Small intestine (tissue), 7 donors: ENCODE measurements at regions not wholly inside any gene's neighbourhood (a gene's known extent, or its start where the extent isn't known, plus 50 kb on each side); places are given as distances from the start of the nearest gene placed in this dataset.

Experiments used
- DNase-seq, 2 donors: peaks; one replicate each; pipeline versions ENCODE4 v3.0.0 to v3.0.0-alpha.2; 2013
- FAIRE-seq: peaks from 2 replicates; lab custom pipeline; 2012; peaks lifted over from hg19 to GRCh38; lab: Jason Lieb, UNC
- H3K27ac ChIP-seq, 3 donors: one replicate each; pipeline ENCODE4 v1.5.1; 2013; ENCODE audit warnings: low read length in 2 of 3, mild to moderate bottlenecking in 2 of 3, control low read depth in 1 of 3, inconsistent platforms in 1 of 3, low read depth in 1 of 3, moderate library complexity in 1 of 3
- H3K27me3 ChIP-seq, 3 donors: one replicate each; pipeline ENCODE4 v1.6.1; 2013; ENCODE audit warnings: low read length in 3 of 3, inconsistent platforms in 1 of 3; ENCODE audit not compliant: control insufficient read depth in 3 of 3, insufficient read depth in 3 of 3
- H3K36me3 ChIP-seq, 3 donors: one replicate each; pipeline ENCODE4 v1.6.1; 2013; ENCODE audit warnings: low read length in 3 of 3, inconsistent platforms in 1 of 3, low read depth in 1 of 3, mild to moderate bottlenecking in 1 of 3, moderate library complexity in 1 of 3; ENCODE audit not compliant: control insufficient read depth in 3 of 3, insufficient read depth in 2 of 3
- H3K4me1 ChIP-seq, 3 donors: one replicate each; pipeline ENCODE4 v1.6.1; 2013; ENCODE audit warnings: low read length in 2 of 3, inconsistent platforms in 1 of 3, low read depth in 1 of 3, mild to moderate bottlenecking in 1 of 3, moderate library complexity in 1 of 3; ENCODE audit not compliant: control insufficient read depth in 3 of 3, insufficient read depth in 2 of 3
- H3K4me3 ChIP-seq, 3 donors: one replicate each; pipeline ENCODE4 v1.5.1; 2013; ENCODE audit warnings: low read length in 3 of 3, control low read depth in 1 of 3, inconsistent platforms in 1 of 3, low read depth in 1 of 3, mild to moderate bottlenecking in 1 of 3, moderate library complexity in 1 of 3
- H3K9me3 ChIP-seq, 2 donors: one replicate each; pipeline ENCODE4 v1.6.1; 2013; ENCODE audit warnings: low read depth in 1 of 2, low read length in 1 of 2; ENCODE audit not compliant: control insufficient read depth in 2 of 2, insufficient read depth in 1 of 2
- WGBS, 3 donors: extraction: QIAGEN DNeasy Blood & Tissue Kit; methylation state at CpG; one replicate each; pipeline ENCODE4 v1.1.7; 2013; 5-methylcytosine and 5-hydroxymethylcytosine counted together
- donor health status: healthy with polysubstance abuse.
- donor health status: control.
- donor health status: control.
- donor health status: Bipolar disorder and iron deficiency.
- donor health status: healthy.

DNA sequence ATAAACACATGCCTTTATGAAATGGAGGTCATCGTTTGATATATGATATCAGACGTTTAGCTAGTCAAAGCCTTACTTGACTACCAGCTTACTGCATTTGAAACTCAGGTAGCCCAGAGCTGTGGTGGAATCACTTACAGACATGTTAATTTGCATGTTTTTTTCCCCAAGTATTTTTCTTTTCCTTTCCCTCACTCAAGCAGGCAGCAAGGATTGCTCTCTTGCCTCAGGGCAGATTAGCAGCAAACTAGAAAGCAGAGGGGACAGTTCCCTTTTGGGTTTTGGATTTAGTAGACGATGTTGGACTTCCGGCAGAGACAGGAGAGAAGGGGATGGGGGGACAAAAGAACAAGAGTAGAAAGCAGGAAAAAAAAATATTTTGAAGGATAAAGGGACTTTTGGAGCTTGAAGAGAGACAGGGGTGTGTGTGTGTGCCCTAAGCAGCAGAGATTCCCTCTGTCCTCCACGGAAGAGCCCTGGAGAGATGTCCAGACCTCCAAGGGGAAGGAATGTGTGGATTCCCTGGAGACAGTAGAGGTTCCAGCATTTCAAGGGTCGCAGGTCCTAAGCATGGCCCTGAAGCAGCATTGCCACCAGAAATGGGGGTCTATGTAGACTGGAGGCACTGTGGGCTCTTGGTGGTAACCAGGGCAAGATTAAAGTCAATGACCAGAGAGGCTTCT, 86.8 kb upstream of the CADPS start:
- H3K9me3 ChIP-seq, result peaks cover 0 to 2% of the 10 kb centered on the region in 2 donors
- no peak for DNase-seq
- H3K4me3 ChIP-seq, result no peak overlapping the region
- 70 to 79% (median 78%) methylated on average over 6 of the region's 6 CpGs for WGBS, 3 donors
- no peaks in the 10 kb centered on the region for H3K4me1 ChIP-seq
- H3K27ac ChIP-seq, result no peak overlapping the region
- H3K27me3 ChIP-seq, result no peaks in the 10 kb centered on the region
- no peak for FAIRE-seq
- H3K36me3 ChIP-seq, result no peaks in the 10 kb centered on the region

DNA sequence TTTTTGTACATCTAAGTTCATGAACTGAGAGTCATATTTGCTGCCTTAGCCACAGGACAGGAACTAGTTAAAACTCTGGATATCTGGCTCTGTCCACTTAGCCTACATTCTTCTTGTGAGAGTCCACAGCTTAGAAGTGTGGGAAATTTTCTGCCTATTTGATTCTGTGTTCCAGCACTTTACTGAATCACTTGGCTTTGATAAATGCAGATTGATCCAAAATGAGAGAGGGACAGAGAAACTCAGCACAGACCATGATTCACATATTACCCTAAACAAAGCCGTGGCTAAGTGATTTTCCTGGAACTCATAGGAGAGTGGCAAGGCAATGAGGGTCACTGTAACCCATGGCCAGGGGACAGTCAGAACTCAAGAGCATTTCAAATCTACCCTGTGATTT, 87.5 kb upstream of the CADPS start:
- DNase-seq (no peak), FAIRE-seq (no peak)
- no peaks in the 10 kb centered on the region for H3K36me3 ChIP-seq
- WGBS, 3 donors, result 42 to 83% (median 65%) methylated on average over 1 of the region's 1 CpG
- no peaks in the 10 kb centered on the region for H3K4me1 ChIP-seq
- H3K9me3 ChIP-seq, result no peaks in the 10 kb centered on the region
- no peak overlapping the region for H3K4me3 ChIP-seq
- H3K27me3 ChIP-seq, result no peaks in the 10 kb centered on the region
- H3K27ac ChIP-seq, result no peak overlapping the region

DNA sequence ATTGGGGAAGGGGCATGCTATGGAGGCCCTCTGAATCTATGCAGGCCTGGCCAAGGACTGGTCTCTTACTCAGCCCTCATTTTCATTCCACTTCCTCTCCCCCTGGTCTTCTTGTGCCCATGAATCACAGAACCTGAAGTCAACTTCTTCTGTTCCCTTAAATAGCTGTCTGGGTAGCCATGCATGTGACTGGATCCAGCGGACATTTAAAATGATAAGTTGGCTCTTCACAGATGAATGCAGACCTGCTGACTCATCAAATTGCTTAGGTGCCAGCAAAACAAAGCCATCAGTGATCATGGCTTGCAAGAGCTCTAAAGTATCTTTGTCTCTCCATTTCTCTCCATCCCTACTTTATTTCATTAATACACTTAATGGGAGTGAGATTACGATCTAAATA, 90.1 kb upstream of the CADPS start:
- Histone ChIP-seq H3K27ac (no peak overlapping the region), H3K9me3 (no peaks in the 10 kb centered on the region), H3K4me3 (no peak overlapping the region), H3K27me3 (no peaks in the 10 kb centered on the region), H3K4me1 (no peaks in the 10 kb centered on the region), H3K36me3 (no peaks in the 10 kb centered on the region)
- WGBS, 3 donors, result 85 to 93% (median 91%) methylated on average over 2 of the region's 2 CpGs
- DNase-seq, result no peak
- no peak for FAIRE-seq

DNA sequence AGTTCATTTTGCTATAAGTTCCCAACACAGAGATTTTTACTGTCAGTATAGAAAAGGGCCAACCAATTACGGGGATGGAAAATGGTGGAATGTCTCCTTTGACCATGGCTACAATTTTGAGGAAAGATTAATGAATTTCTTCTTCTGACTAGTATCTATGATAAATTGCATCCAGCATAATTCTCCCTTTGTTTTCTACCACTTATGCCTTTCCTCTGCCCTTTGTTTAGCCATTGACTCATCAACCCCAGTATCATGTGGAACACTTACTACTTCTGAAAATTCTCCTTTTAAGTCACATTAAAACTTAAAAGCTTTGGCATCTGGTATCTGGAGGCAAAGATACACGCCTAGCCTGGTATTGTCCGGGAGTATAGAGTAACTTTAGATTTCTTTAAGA, 92.9 kb upstream of the CADPS start:
- Histone ChIP-seq H3K27me3 (no peaks in the 10 kb centered on the region), H3K9me3 (no peaks in the 10 kb centered on the region), H3K4me3 (no peak overlapping the region), H3K36me3 (no peaks in the 10 kb centered on the region), H3K27ac (no peak overlapping the region), H3K4me1 (no peaks in the 10 kb centered on the region)
- DNase-seq, result no peak
- WGBS, 3 donors, result 85 to 90% (median 89%) methylated on average over 3 of the region's 3 CpGs
- no peak for FAIRE-seq

DNA sequence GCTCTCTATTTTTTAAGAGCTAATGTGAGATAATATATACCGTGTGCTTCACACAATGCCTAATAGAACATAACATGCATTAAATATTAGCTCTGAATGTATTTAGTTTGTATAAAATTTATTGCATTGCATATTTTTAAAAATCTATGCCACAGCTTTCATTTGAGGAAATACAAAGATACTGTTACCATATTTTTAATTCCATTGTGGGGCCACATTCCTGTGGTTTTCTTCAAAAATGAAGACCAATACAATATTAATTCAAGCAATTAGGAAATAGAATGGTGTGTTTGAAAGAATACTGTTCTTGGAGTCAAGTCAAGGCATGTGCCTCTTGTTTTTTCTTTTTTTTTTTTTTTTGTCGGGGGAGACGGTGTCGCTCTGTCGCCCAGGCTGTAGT, 95.4 kb upstream of the CADPS start:
- Histone ChIP-seq H3K9me3 (no peaks in the 10 kb centered on the region), H3K4me3 (no peak overlapping the region), H3K27me3 (no peaks in the 10 kb centered on the region), H3K27ac (no peak overlapping the region), H3K4me1 (no peaks in the 10 kb centered on the region), H3K36me3 (no peaks in the 10 kb centered on the region)
- 94 to 96% (median 95%) methylated on average over 5 of the region's 5 CpGs for WGBS, 3 donors
- FAIRE-seq (no peak), DNase-seq (no peak)

DNA sequence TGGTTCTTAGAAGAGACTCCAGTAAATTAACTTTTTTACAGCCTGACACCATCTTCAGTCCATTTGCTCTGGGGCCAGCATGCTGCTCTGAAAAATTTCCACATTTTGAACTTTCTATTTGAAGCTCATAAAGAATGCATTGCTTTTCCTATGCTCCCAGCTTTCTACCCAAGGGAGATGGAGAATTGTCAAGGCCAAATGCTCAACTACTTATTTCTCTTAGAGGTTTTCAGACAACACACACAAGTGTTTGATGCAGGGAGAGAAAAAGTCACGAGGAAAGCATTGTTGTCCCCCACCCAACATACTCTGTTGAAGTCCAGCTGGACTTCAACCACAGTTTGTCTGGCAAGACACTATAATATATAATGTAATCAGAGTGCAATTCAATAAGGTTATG, 100.3 kb upstream of the CADPS start:
- DNase-seq, result no peak
- Histone ChIP-seq H3K4me3 (no peak overlapping the region), H3K27ac (no peak overlapping the region), H3K36me3 (no peaks in the 10 kb centered on the region), H3K9me3 (no peaks in the 10 kb centered on the region), H3K27me3 (peaks cover 0 to under 1% (median 0%) of the 10 kb centered on the region in 3 donors), H3K4me1 (no peaks in the 10 kb centered on the region)
- FAIRE-seq, result no peak
- 69 to 83% (median 76%) methylated on average over 1 of the region's 1 CpG for WGBS, 3 donors

DNA sequence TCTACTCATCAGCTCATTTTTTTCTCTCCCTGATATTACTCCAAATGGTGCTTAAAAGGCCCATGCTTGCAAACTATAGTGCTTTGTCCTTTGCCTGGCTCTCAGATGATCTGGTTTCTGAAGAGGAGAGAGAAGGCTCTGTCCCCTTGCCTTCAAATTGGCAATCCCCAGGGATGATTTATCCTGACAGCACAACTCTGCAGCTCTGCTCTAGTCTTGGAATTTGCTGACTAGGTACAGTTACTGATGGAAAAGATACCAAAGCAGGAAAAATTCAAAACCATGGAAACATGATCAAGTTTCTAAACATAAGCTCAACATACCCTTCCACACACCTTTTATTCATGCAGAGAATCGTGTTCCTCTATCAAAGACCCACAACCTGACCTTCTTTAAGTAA, 106.7 kb upstream of the CADPS start:
- FAIRE-seq, result no peak
- H3K36me3 ChIP-seq, result no peaks in the 10 kb centered on the region
- 0% methylated on average over 1 of the region's 1 CpG for WGBS, 3 donors
- H3K27me3 ChIP-seq, result peaks cover 0 to 5% (median 0%) of the 10 kb centered on the region in 3 donors
- H3K4me1 ChIP-seq, result no peaks in the 10 kb centered on the region
- no peak for DNase-seq
- no peak overlapping the region for H3K4me3 ChIP-seq
- no peaks in the 10 kb centered on the region for H3K9me3 ChIP-seq
- H3K27ac ChIP-seq, result no peak overlapping the region

DNA sequence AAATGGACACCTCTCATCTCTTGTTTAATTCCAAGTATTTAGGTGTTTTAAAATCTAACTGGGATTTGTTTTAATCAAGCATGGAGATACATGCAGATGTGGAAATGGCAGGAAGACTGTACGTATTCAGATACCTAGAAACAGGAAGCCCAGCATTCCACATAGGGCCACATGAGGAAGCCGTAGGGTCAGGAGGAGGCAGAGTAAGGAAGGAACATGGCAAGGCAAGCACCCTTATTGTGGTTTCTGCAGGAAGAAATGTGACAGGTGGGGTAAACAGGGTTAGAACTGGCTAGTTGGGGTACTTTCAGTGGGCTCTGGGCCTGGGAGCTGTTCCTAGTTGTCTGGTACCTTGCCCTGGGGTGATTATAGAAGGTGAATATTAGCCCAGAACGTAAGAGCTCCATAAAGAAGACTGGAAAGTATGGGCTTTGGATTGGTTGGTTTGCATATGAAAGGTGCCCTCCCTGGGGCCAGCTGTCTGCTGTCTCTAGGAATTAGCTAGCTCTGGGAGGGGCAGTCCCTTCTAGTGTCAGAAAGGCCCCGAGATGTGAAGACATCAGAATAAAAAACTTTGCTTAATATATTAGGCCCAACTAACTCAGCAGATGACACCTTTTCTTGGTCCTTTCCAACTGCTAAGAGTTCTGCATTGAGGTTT, 107.7 kb upstream of the CADPS start:
- Histone ChIP-seq H3K36me3 (no peaks in the 10 kb centered on the region), H3K9me3 (no peaks in the 10 kb centered on the region), H3K4me1 (no peaks in the 10 kb centered on the region), H3K27ac (no peak overlapping the region), H3K27me3 (peaks cover 0 to 5% (median 0%) of the 10 kb centered on the region in 3 donors), H3K4me3 (no peak overlapping the region)
- FAIRE-seq (no peak), DNase-seq (no peak)
- WGBS, 3 donors, result 62 to 78% (median 69%) methylated on average over 4 of the region's 4 CpGs
